GM21515 (cell line): ENCODE measurements at regions not wholly inside any gene's neighbourhood (a gene's known extent, or its start where the extent isn't known, plus 50 kb on each side); places are given as distances from the start of the nearest gene placed in this dataset.

ENCODE experiments used
- ATAC-seq: cut with Tn5 transposase; IDR thresholded peaks from one replicate; pipeline ENCODE4 v1.9.1; 2021; ENCODE audit not compliant: unreplicated experiment

- no peak for ATAC-seq
Observed at GRCh38 chr2:5287558-5288334, 404.4 kb upstream of the SOX11 start.

- no peak for ATAC-seq
Observed at GRCh38 chr2:5290900-5291546, 401.2 kb upstream of the SOX11 start.

GRCh38 chr2:5304640-5305039 is 387.5 kb upstream of the SOX11 start:
- ATAC-seq = no peak

- ATAC-seq = no peak
Observed at GRCh38 chr2:5315041-5315440, 377.1 kb upstream of the SOX11 start.

- no peak for ATAC-seq
Observed at GRCh38 chr2:5315512-5315911, 376.7 kb upstream of the SOX11 start.

- ATAC-seq = no peak
Observed at GRCh38 chr2:5316001-5316490, 376.1 kb upstream of the SOX11 start.

GRCh38 chr2:5319493-5319892 is 372.7 kb upstream of the SOX11 start:
- ATAC-seq = no peak

- ATAC-seq = no peak
Observed at GRCh38 chr2:5322396-5322795, 369.8 kb upstream of the SOX11 start.

GRCh38 chr2:5325523-5325922 is 366.7 kb upstream of the SOX11 start:
- ATAC-seq = no peak

GRCh38 chr2:5328826-5329225 is 363.4 kb upstream of the SOX11 start:
- no peak for ATAC-seq

GRCh38 chr2:5329763-5330162 is 362.4 kb upstream of the SOX11 start:
- no peak for ATAC-seq

GRCh38 chr2:5330961-5331360 is 361.2 kb upstream of the SOX11 start:
- no peak for ATAC-seq

GRCh38 chr2:5332925-5333324 is 359.3 kb upstream of the SOX11 start:
- ATAC-seq = no peak

GRCh38 chr2:5339473-5339872 is 352.7 kb upstream of the SOX11 start:
- ATAC-seq = no peak

GRCh38 chr2:5343785-5344335 is 348.3 kb upstream of the SOX11 start:
- ATAC-seq = no peak

- ATAC-seq = no peak
Observed at GRCh38 chr2:5352286-5352685, 339.9 kb upstream of the SOX11 start.

- ATAC-seq = no peak
Observed at GRCh38 chr2:5353565-5353964, 338.6 kb upstream of the SOX11 start.

GRCh38 chr2:5359397-5359796 is 332.8 kb upstream of the SOX11 start:
- no peak for ATAC-seq

- ATAC-seq = no peak
Observed at GRCh38 chr2:5360081-5360480, 332.1 kb upstream of the SOX11 start.

GRCh38 chr2:5364361-5364760 is 327.8 kb upstream of the SOX11 start:
- no peak for ATAC-seq

- ATAC-seq = peak; percentile 77
Observed at GRCh38 chr2:5365871-5366461, 326.2 kb upstream of the SOX11 start.

- ATAC-seq = no peak
Observed at GRCh38 chr2:5367321-5367720, 324.9 kb upstream of the SOX11 start.
